K562 (cell line): ENCODE measurements at regions not wholly inside any gene's neighbourhood (a gene's known extent, or its start where the extent isn't known, plus 50 kb on each side); places are given as distances from the start of the nearest gene placed in this dataset.

Experiments
- ATAC-seq: fragments of 200-7000 bp; cut with Tn5 transposase; 3 replicates; pipeline ENCODE4 v1.9.1; 2020; ENCODE audit warnings: moderate library complexity
- BruUV-seq: library from RNA; stranded (reverse); fragments of 400-500 nt; replicated peaks from 2 replicates; lab custom pipeline; 2021; lab: Mats Ljungman, UMichigan
- CTCF ChIA-PET: fragments of 300-600 bp; formaldehyde crosslinking; extraction: SDS; loops from one replicate; lab custom pipeline; 2021; ENCODE audit warnings: low intra/inter-chr PET ratio; lab: Yijun Ruan, JAX
- POLR2A ChIA-PET: fragments of 300-600, 350-650 bp; sonication (Branson Sonifier 250); formaldehyde crosslinking; extraction: SDS; loops from one replicate; lab custom pipeline; 2021; ENCODE audit warnings: antibody characterized with exemption, inconsistent platforms; lab: Yijun Ruan, JAX
- DNase-seq, 4 experiments: peaks; one replicate each; pipeline versions ENCODE4 v3.0.0 to v3.0.0-alpha.2; 2011 to 2018; ENCODE audit warnings: low spot score in 3 of 4, mixed read lengths in 3 of 4; ENCODE audit errors: extremely low read depth in 1 of 4
- FAIRE-seq: peaks from 2 replicates; lab custom pipeline; 2011; peaks lifted over from hg19 to GRCh38; lab: Jason Lieb, UNC
- H2AFZ ChIP-seq: 2 replicates; pipeline ENCODE4 v1.6.0; 2011; ENCODE audit warnings: low read depth, low read length, control low read depth, inconsistent platforms
- H3K27ac ChIP-seq: fragments of 200-600 bp; 3 replicates; pipeline ENCODE4 v1.8.0; 2011; ENCODE audit warnings: low read depth, mild to moderate bottlenecking, control low read depth, inconsistent platforms, low read length, moderate library complexity, mixed read lengths; ENCODE audit errors: extremely low read depth
- H3K27me3 ChIP-seq, 2 experiments: fragments of 300-600 bp in 1 of 2; 2 replicates in 1 of 2; 3 replicates in 1 of 2; pipeline versions ENCODE4 v1.6.0 to v1.8.0; 2011; ENCODE audit warnings: inconsistent platforms in 2 of 2, low read length in 2 of 2, mild to moderate bottlenecking in 1 of 2, mixed read lengths in 1 of 2, moderate library complexity in 1 of 2; ENCODE audit not compliant: control insufficient read depth in 2 of 2, insufficient read depth in 2 of 2
- H3K36me3 ChIP-seq: fragments of 300-600 bp; 3 replicates; pipeline ENCODE4 v1.8.0; 2011; ENCODE audit warnings: mild to moderate bottlenecking, low read length, inconsistent platforms; ENCODE audit not compliant: control insufficient read depth, insufficient read depth
- H3K4me1 ChIP-seq, 2 experiments: fragments of 200-600 bp in 1 of 2; replicated peaks in 1 of 2; 2 replicates in 1 of 2; 3 replicates in 1 of 2; pipeline versions ENCODE4 v1.5.1 to v1.8.0; 2011; ENCODE audit warnings: inconsistent platforms in 2 of 2, low read length in 2 of 2, mild to moderate bottlenecking in 1 of 2, mixed read lengths in 1 of 2, moderate library complexity in 1 of 2; ENCODE audit not compliant: control insufficient read depth in 2 of 2, insufficient read depth in 2 of 2
- H3K4me2 ChIP-seq: 2 replicates; pipeline ENCODE4 v1.6.1; 2011; ENCODE audit warnings: low read length, control low read depth, inconsistent platforms, mixed read lengths; ENCODE audit not compliant: insufficient read depth
- H3K4me3 ChIP-seq: fragments of 200-600 bp; sonication (generic), shearing (Covaris generic); 2 replicates; pipeline ENCODE4 v1.5.1; 2016; ENCODE audit warnings: control low read depth, inconsistent platforms
- H3K79me2 ChIP-seq: fragments of 200-600 bp; 3 replicates; pipeline ENCODE4 v1.8.0; 2011; ENCODE audit warnings: low read length, inconsistent platforms; ENCODE audit not compliant: control insufficient read depth, insufficient read depth
- H3K9ac ChIP-seq, 2 experiments: 2 replicates each; pipeline versions ENCODE4 v1.6.0 to v1.6.1; 2011; ENCODE audit warnings: low read depth in 2 of 2, low read length in 2 of 2, control low read depth in 1 of 2, inconsistent platforms in 1 of 2, mild to moderate bottlenecking in 1 of 2, mixed read lengths in 1 of 2; ENCODE audit not compliant: insufficient read depth in 1 of 2
- H3K9me1 ChIP-seq: one replicate; pipeline ENCODE4 v1.6.0; 2011; ENCODE audit warnings: inconsistent platforms, mild to moderate bottlenecking, low read length, moderate library complexity; ENCODE audit not compliant: control insufficient read depth, insufficient read depth
- H3K9me3 ChIP-seq: replicated peaks from 2 replicates; pipeline ENCODE4 v1.5.1; 2011; ENCODE audit warnings: low read depth, low read length, inconsistent platforms; ENCODE audit not compliant: control insufficient read depth, insufficient read depth
- H4K20me1 ChIP-seq: replicated peaks from 2 replicates; pipeline ENCODE4 v1.6.1; 2011; ENCODE audit warnings: low read length, inconsistent platforms, mixed read lengths; ENCODE audit not compliant: control insufficient read depth, insufficient read depth
- BMI1 ChIP-seq: fragments of 150-350 bp; IDR thresholded peaks from 2 replicates; pipeline ENCODE4 v1.6.1; 2014; ENCODE audit warnings: low read length
- DIDO1 ChIP-seq: fragments of 450-650 bp; IDR thresholded peaks from 2 replicates; pipeline ENCODE4 v1.6.1; 2016; ENCODE audit warnings: low read depth, missing biosample characterization, missing genetic modification characterization
- LCOR ChIP-seq: sonication (generic); formaldehyde crosslinking; IDR thresholded peaks from 2 replicates; pipeline ENCODE4 v1.8.0; 2022; ENCODE audit warnings: mild to moderate bottlenecking, missing genetic modification reagents
- NELFE ChIP-seq: IDR thresholded peaks from 2 replicates; pipeline ENCODE4 v1.6.1; 2011; ENCODE audit warnings: mild to moderate bottlenecking; ENCODE audit not compliant: insufficient read depth, insufficient read length
- PHF8 ChIP-seq: fragments of 200-600 bp; sonication (generic); IDR thresholded peaks from 2 replicates; pipeline ENCODE4 v1.6.1; 2012; ENCODE audit warnings: mixed run types, mild to moderate bottlenecking, inconsistent platforms, low read length, moderate library complexity, borderline replicate concordance
- POLR2H ChIP-seq: IDR thresholded peaks from 2 replicates; pipeline ENCODE4 v1.6.1; 2016; ENCODE audit warnings: missing genetic modification characterization, low read depth, mild to moderate bottlenecking, control low read depth, missing compliant biosample characterization, moderate library complexity
- SMARCB1 ChIP-seq: IDR thresholded peaks from 2 replicates; pipeline ENCODE4 v1.6.1; 2011; ENCODE audit warnings: improper control_type of control experiment, low read depth; ENCODE audit not compliant: insufficient read length
- SRSF7 ChIP-seq: fragments of 200-400 bp; formaldehyde crosslinking; optimal IDR thresholded peaks from 2 replicates; pipeline ENCODE3; 2017; ENCODE audit warnings: mild to moderate bottlenecking, low read depth, low read length
- ZNF41 ChIP-seq: fragments of 250-450 bp; sonication (Bioruptor Pico); conservative IDR thresholded peaks from 2 replicates; pipeline ENCODE4 v1.4.0; 2020; ENCODE audit warnings: mild to moderate bottlenecking
- ZNF778 ChIP-seq: fragments of 450-650 bp; formaldehyde crosslinking; IDR thresholded peaks from 2 replicates; pipeline ENCODE4 v1.4.0; 2020; ENCODE audit warnings: mild to moderate bottlenecking, moderate library complexity
- WGBS: fragments of 100-300 bp; shearing (Covaris generic); methylation state at CpG from one replicate; pipeline ENCODE4 v1.1.6; 2016; ENCODE audit warnings: low coverage, mixed read lengths; ENCODE audit not compliant: insufficient coverage; ENCODE audit errors: missing lambda C conversion rate; 5-methylcytosine and 5-hydroxymethylcytosine counted together
- in situ Hi-C: fragments of 300-500 bp; cut with MboI; formaldehyde crosslinking; loops from 4 replicates; pipeline ENCODE4 v1.15.0; 2018; ENCODE audit warnings: inconsistent platforms, mixed read lengths
- intact Hi-C: fragments of 100-400 bp; cut with micrococcal nuclease; formaldehyde crosslinking; loops from 2 replicates; pipeline ENCODE4 v1.14.2; 2022
- TF ChIP-seq, protein P1 (sequence below): fragments of 250-450 bp; sonication (Bioruptor Pico); IDR thresholded peaks from 2 replicates; pipeline ENCODE4 v1.4.0; 2020; ENCODE audit warnings: borderline replicate concordance

DNA sequence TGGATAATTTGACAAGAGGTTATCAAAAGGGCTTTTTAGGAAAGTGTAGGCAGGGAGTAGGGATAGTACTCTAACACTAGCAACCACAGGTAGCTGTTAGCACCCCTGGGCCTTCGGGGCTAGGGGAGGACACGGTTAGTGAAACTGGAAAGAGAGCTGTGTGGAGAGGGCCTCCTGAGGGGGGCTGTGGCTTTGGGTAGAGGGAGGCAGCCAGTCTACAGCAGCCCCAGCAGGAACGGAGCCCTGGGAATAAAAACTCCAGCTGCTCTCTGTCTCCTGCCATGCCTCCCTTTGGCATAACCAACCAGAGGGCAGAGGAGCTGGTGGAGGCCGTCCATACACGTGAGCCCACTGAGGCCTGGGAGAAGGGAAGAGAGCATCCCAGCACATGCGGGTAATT is 223.2 kb downstream of the FOXD2 start:
- in situ Hi-C loops, result no loop called here
- intact Hi-C loops, result no loop called here
- Histone ChIP-seq H3K27ac (no peak overlapping the region), H3K9me3 (no peaks in the 10 kb centered on the region), H3K9ac (no peak overlapping the region), H3K4me3 (no peak overlapping the region), H3K4me2 (no peak overlapping the region)
- WGBS, result under 1% methylated on average over 6 of the region's 6 CpGs
- POLR2A ChIA-PET, result interaction anchor here (1.1 kb wide), 1 partner anchor 20 kb away, joined by 3 read pairs; no protein-coding TSS in a partner anchor
- no peak for TF ChIP-seq ZNF778 (CRISPR knock-in tag)
- no peak for TF ChIP-seq BMI1
- TF ChIP-seq, protein P1, sequence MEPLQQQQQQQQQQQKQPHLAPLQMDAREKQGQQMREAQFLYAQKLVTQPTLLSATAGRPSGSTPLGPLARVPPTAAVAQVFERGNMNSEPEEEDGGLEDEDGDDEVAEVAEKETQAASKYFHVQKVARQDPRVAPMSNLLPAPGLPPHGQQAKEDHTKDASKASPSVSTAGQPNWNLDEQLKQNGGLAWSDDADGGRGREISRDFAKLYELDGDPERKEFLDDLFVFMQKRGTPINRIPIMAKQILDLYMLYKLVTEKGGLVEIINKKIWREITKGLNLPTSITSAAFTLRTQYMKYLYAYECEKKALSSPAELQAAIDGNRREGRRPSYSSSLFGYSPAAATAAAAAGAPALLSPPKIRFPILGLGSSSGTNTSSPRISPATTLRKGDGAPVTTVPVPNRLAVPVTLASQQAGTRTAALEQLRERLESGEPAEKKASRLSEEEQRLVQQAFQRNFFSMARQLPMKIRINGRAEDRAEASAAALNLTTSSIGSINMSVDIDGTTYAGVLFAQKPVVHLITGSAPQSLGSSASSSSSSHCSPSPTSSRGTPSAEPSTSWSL (CRISPR knock-in tag), result no peak
- TF ChIP-seq LCOR (CRISPR knock-in tag), result no peak
- no peak for TF ChIP-seq SRSF7
- no peak for TF ChIP-seq DIDO1 (tag)
- no peak for TF ChIP-seq SMARCB1
- no peak for TF ChIP-seq NELFE
- no peak for TF ChIP-seq POLR2H (tag)
- TF ChIP-seq ZNF41 (CRISPR knock-in tag), result no peak
- no peak for TF ChIP-seq PHF8
- TF ChIP-seq, all 486 proteins: peak for 0
- no TSS peak for BruUV-seq
- H3K36me3 ChIP-seq, result no peaks in the 10 kb centered on the region
- peaks cover 15 to 45% of the 10 kb centered on the region in 2 experiments; a peak in 4 of 5 replicates for H3K27me3 ChIP-seq
- H3K9me1 ChIP-seq, result no peaks in the 10 kb centered on the region
- no peaks in the 10 kb centered on the region for H3K79me2 ChIP-seq
- CTCF ChIA-PET, result no interaction called here
- FAIRE-seq, result no peak
- DNase-seq, result no peak
- no peaks in the 10 kb centered on the region for H3K4me1 ChIP-seq
- no peak for ATAC-seq
- no peak overlapping the region for H2AFZ ChIP-seq
- no peaks in the 10 kb centered on the region for H4K20me1 ChIP-seq
